ENCODE measurements at regions not wholly inside any gene's neighbourhood (a gene's known extent, or its start where the extent isn't known, plus 50 kb on each side); places are given as distances from the start of the nearest gene placed in this dataset.

GRCh38 chr10:28902215-28902614, 224.9 kb downstream of the BAMBI start:
- no peak overlapping the region for H3K27ac ChIP-seq (ENCODE audit: low read depth, low read length)
- no peaks in the 10 kb centered on the region for H3K79me2 ChIP-seq (ENCODE audit: insufficient read depth, low read length)
- H3K9ac ChIP-seq (ENCODE audit: low read length), result no peak overlapping the region
- H3K4me1 ChIP-seq (ENCODE audit: control insufficient read depth in 1 of 2, insufficient read depth in 2 of 2, low read length in 2 of 2), result no peaks in the 10 kb centered on the region
- H3K9me3 ChIP-seq (ENCODE audit: control insufficient read depth in 1 of 2, insufficient read depth in 1 of 2, low read depth in 1 of 2, low read length in 2 of 2), result no peaks in the 10 kb centered on the region
- no peaks in the 10 kb centered on the region for H3K36me3 ChIP-seq (ENCODE audit: control insufficient read depth in 1 of 2, insufficient read depth in 2 of 2, low read length in 2 of 2)
- POLR2A ChIA-PET, result no interaction called here
- no peak overlapping the region for H2AFZ ChIP-seq (ENCODE audit: low read depth, low read length, poor library complexity, severe bottlenecking)
- CTCF ChIA-PET, result no interaction called here
- BruUV-seq (replicated peaks), result no TSS peak
- RAD21 ChIA-PET (ENCODE audit: low non-redundant PET in 1 of 2, low total read pairs in 2 of 2, uncharacterized antibody in 2 of 2, unreplicated experiment in 2 of 2), result no interaction called here
- TF ChIP-seq FOSL1 (IDR thresholded peaks at IDR 0.05; ENCODE audit: low read depth) (no peak), SP1 (IDR thresholded peaks at IDR 0.05; ENCODE audit: low read depth) (no peak), POLR2AphosphoS5 (IDR thresholded peaks at IDR 0.05; ENCODE audit: low read depth, low read length) (no peak), REST (IDR thresholded peaks at IDR 0.05; ENCODE audit: low read depth) (no peak), EZH2phosphoT487 (IDR thresholded peaks at IDR 0.05; ENCODE audit: borderline replicate concordance) (no peak), ZBTB33 (IDR thresholded peaks at IDR 0.05; ENCODE audit: extremely low read depth, insufficient replicate concordance, low read length) (no peak), MAX (IDR thresholded peaks at IDR 0.05) (no peak), SIN3A (IDR thresholded peaks at IDR 0.05; ENCODE audit: low read depth) (no peak), RAD21 (IDR thresholded peaks at IDR 0.05; ENCODE audit: low read depth) (no peak), EZH2 (IDR thresholded peaks at IDR 0.05) (no peak), POLR2A (IDR thresholded peaks at IDR 0.05; ENCODE audit: borderline replicate concordance, extremely low read depth, insufficient read depth, insufficient read length) (no peak)
- TF ChIP-seq, protein P1, sequence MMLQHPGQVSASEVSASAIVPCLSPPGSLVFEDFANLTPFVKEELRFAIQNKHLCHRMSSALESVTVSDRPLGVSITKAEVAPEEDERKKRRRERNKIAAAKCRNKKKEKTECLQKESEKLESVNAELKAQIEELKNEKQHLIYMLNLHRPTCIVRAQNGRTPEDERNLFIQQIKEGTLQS (IDR thresholded peaks at IDR 0.05), result no peak
- H3K4me2 ChIP-seq (ENCODE audit: low read length), result no peak overlapping the region
- intact Hi-C loops (cut with micrococcal nuclease), result no loop called here
- no peaks in the 10 kb centered on the region for H3K9me2 ChIP-seq (ENCODE audit: insufficient read depth)
- no peaks in the 10 kb centered on the region for H4K20me1 ChIP-seq (ENCODE audit: insufficient read depth)
- H3K4me3 ChIP-seq (replicated peaks in 1 of 2; ENCODE audit: low read depth in 1 of 2, low read length in 2 of 2), result no peak overlapping the region
- ATAC-seq, result no peak
- no peaks in the 10 kb centered on the region for H3K27me3 ChIP-seq (ENCODE audit: insufficient read depth, low read length)
- DNase-seq (ENCODE audit: low read depth, low spot score), result no peak

Data from HCT116 (cell line).